MM.1S (cell line): ENCODE measurements at regions not wholly inside any gene's neighbourhood (a gene's known extent, or its start where the extent isn't known, plus 50 kb on each side); places are given as distances from the start of the nearest gene placed in this dataset.

ENCODE experiments used
- EZH2 ChIP-seq: fragments of 300-600 bp; sonication (generic); optimal IDR thresholded peaks from 2 replicates; pipeline ENCODE3; 2017; ENCODE audit warnings: low read depth, mild to moderate bottlenecking, antibody characterized with exemption, low read length, mixed read lengths
- EZH2phosphoT487 ChIP-seq: fragments of 300-600 bp; sonication (generic); IDR thresholded peaks from 2 replicates; pipeline ENCODE4 v1.6.1; 2018; ENCODE audit warnings: antibody characterized with exemption, low read length
- TF ChIP-seq, protein P1 (sequence below): fragments of 300-600 bp; sonication (generic); IDR thresholded peaks from 2 replicates; pipeline ENCODE4 v1.5.1; 2016; ENCODE audit warnings: antibody characterized with exemption, low read length, mixed read lengths

DNA sequence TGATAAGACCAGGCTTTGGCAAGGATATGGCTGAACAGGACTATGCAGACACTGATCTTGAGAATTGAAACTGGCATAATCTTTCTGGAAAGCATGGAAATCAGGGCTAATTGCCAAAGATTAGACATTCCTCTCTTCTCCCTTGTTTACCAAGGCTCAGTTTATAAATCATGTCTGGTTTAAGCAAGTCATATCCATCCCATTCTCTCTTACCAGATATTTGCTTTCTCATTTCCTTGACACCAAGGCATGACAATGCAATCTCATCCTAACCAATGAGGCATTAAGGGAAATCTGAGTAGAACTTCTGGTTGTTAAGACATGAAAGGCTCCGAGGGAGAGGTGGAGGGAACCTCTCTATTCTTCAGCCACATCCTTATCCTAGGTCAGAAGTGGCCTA, 110.3 kb upstream of the CEP85L start:
- TF ChIP-seq EZH2phosphoT487 (no peak), EZH2 (no peak)
- TF ChIP-seq, protein P1, sequence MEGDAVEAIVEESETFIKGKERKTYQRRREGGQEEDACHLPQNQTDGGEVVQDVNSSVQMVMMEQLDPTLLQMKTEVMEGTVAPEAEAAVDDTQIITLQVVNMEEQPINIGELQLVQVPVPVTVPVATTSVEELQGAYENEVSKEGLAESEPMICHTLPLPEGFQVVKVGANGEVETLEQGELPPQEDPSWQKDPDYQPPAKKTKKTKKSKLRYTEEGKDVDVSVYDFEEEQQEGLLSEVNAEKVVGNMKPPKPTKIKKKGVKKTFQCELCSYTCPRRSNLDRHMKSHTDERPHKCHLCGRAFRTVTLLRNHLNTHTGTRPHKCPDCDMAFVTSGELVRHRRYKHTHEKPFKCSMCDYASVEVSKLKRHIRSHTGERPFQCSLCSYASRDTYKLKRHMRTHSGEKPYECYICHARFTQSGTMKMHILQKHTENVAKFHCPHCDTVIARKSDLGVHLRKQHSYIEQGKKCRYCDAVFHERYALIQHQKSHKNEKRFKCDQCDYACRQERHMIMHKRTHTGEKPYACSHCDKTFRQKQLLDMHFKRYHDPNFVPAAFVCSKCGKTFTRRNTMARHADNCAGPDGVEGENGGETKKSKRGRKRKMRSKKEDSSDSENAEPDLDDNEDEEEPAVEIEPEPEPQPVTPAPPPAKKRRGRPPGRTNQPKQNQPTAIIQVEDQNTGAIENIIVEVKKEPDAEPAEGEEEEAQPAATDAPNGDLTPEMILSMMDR, result no peak
